ENCODE measurements at regions not wholly inside any gene's neighbourhood (a gene's known extent, or its start where the extent isn't known, plus 50 kb on each side); places are given as distances from the start of the nearest gene placed in this dataset.
"Not testable (repeated sequence)": the region's sequence is repeated elsewhere in the genome, so short reads cannot be mapped to it uniquely, and the experiment has no call there.

- Mint-ChIP-seq H3K36me3 (ENCODE audit: low read depth) (no peaks in the 10 kb centered on the region), H3K27ac (no peak overlapping the region), H3K4me3 (no peak overlapping the region), H3K4me1 (no peaks in the 10 kb centered on the region), H3K9me3 (peaks cover 3% of the 10 kb centered on the region), H3K27me3 (ENCODE audit: low read depth, poor library complexity) (no peaks in the 10 kb centered on the region)
- no peak for TF ChIP-seq CTCF (IDR thresholded peaks at IDR 0.05)
- DNase-seq = no peak
These were observed 771.2 kb upstream of the CDH10 start for GRCh38 chr5:25415970-25416369.

DNA sequence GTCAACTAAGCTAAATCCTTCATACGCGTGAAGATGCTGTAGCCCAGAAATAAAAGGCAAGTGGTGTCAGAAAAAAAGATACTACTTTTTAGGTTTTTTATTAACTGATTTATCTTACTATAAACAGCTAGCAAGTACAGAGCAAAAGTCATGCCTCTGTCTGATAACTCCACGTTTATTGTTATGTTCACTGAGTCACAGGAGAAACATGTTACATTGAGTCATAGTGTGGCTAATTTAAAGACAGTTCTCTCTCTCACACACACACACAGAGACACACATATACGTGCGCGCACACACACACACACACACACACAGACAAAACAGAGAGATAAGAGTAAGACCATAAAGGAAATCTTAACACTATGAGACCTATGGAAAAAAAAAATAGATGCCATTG lies 770.0 kb upstream of the CDH10 start:
- Mint-ChIP-seq H3K4me1 (no peaks in the 10 kb centered on the region), H3K36me3 (ENCODE audit: low read depth) (peaks cover under 1% of the 10 kb centered on the region), H3K9me3 (peaks cover 8% of the 10 kb centered on the region), H3K27ac (peak overlapping the region; percentile 24), H3K27me3 (ENCODE audit: low read depth, poor library complexity) (no peaks in the 10 kb centered on the region), H3K4me3 (no peak overlapping the region)
- TF ChIP-seq CTCF (IDR thresholded peaks at IDR 0.05) = no peak
- no peak for DNase-seq

DNA sequence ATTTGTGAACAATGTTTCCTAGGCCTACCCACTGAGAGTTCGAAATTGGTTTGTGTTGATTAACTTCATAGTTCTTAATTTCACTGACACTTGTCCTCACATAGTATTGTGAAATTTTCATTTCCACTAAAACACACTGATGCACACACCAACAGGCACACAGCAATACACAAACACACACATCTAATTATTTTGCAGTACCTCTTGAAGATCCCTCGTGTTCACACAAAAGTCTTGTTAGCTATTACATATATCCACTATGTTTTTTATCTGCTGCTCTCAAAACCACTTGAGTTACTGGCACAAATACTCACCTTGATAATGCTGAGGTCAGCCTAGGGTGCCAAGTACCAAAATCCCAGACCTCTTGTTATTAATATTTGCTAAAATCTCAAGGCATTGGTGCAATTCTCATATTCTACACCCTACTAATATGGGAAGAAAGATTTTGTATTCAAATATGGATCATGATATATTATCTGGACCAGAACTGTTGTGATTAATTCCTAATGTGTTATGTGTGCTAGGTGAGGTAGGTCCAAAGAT lies 767.4 kb upstream of the CDH10 start:
- H3K36me3 Mint-ChIP-seq (ENCODE audit: low read depth) = peaks cover 22% of the 10 kb centered on the region
- no peak overlapping the region for H3K4me3 Mint-ChIP-seq
- DNase-seq = no peak
- H3K27ac Mint-ChIP-seq = no peak overlapping the region
- H3K4me1 Mint-ChIP-seq = no peaks in the 10 kb centered on the region
- no peak for TF ChIP-seq CTCF (IDR thresholded peaks at IDR 0.05)
- no peaks in the 10 kb centered on the region for H3K27me3 Mint-ChIP-seq (ENCODE audit: low read depth, poor library complexity)
- H3K9me3 Mint-ChIP-seq = peaks cover 30% of the 10 kb centered on the region

- H3K4me3 Mint-ChIP-seq; H3K27me3 Mint-ChIP-seq (ENCODE audit: low read depth, poor library complexity); H3K27ac Mint-ChIP-seq; H3K4me1 Mint-ChIP-seq; DNase-seq: not testable (repeated sequence)
- H3K9me3 Mint-ChIP-seq = peaks cover 48% of the 10 kb centered on the region
- H3K36me3 Mint-ChIP-seq (ENCODE audit: low read depth) = peaks cover 48% of the 10 kb centered on the region
These were observed 762.6 kb upstream of the CDH10 start for GRCh38 chr5:25407365-25407764.

- no peak overlapping the region for H3K4me3 Mint-ChIP-seq
- no peaks in the 10 kb centered on the region for H3K27me3 Mint-ChIP-seq (ENCODE audit: low read depth, poor library complexity)
- DNase-seq = no peak
- peaks cover 58% of the 10 kb centered on the region for H3K9me3 Mint-ChIP-seq
- TF ChIP-seq CTCF (IDR thresholded peaks at IDR 0.05) = no peak
- peaks cover 60% of the 10 kb centered on the region for H3K36me3 Mint-ChIP-seq (ENCODE audit: low read depth)
- H3K27ac Mint-ChIP-seq = no peak overlapping the region
- no peaks in the 10 kb centered on the region for H3K4me1 Mint-ChIP-seq
These were observed 761.1 kb upstream of the CDH10 start for GRCh38 chr5:25405850-25406249.

GRCh38 chr5:25399878-25400480 lies 755.2 kb upstream of the CDH10 start:
- peaks cover 39% of the 10 kb centered on the region for H3K9me3 Mint-ChIP-seq
- no peaks in the 10 kb centered on the region for H3K27me3 Mint-ChIP-seq (ENCODE audit: low read depth, poor library complexity)
- H3K36me3 Mint-ChIP-seq (ENCODE audit: low read depth) = peaks cover 44% of the 10 kb centered on the region
- TF ChIP-seq CTCF (IDR thresholded peaks at IDR 0.05) = no peak
- H3K4me1 Mint-ChIP-seq = no peaks in the 10 kb centered on the region
- H3K4me3 Mint-ChIP-seq = no peak overlapping the region
- no peak overlapping the region for H3K27ac Mint-ChIP-seq
- DNase-seq = no peak
